K562 (cell line): ENCODE measurements at regions not wholly inside any gene's neighbourhood (a gene's known extent, or its start where the extent isn't known, plus 50 kb on each side); places are given as distances from the start of the nearest gene placed in this dataset.

ENCODE experiments used
- ATAC-seq: fragments of 200-7000 bp; cut with Tn5 transposase; 3 replicates; pipeline ENCODE4 v1.9.1; 2020; ENCODE audit warnings: moderate library complexity
- BruUV-seq: library from RNA; stranded (reverse); fragments of 400-500 nt; replicated peaks from 2 replicates; lab custom pipeline; 2021; lab: Mats Ljungman, UMichigan
- CTCF ChIA-PET: fragments of 300-600 bp; formaldehyde crosslinking; extraction: SDS; loops from one replicate; lab custom pipeline; 2021; ENCODE audit warnings: low intra/inter-chr PET ratio; lab: Yijun Ruan, JAX
- POLR2A ChIA-PET: fragments of 300-600, 350-650 bp; sonication (Branson Sonifier 250); formaldehyde crosslinking; extraction: SDS; loops from one replicate; lab custom pipeline; 2021; ENCODE audit warnings: antibody characterized with exemption, inconsistent platforms; lab: Yijun Ruan, JAX
- DNase-seq, 4 experiments: peaks; one replicate each; pipeline versions ENCODE4 v3.0.0 to v3.0.0-alpha.2; 2011 to 2018; ENCODE audit warnings: low spot score in 3 of 4, mixed read lengths in 3 of 4; ENCODE audit errors: extremely low read depth in 1 of 4
- FAIRE-seq: peaks from 2 replicates; lab custom pipeline; 2011; peaks lifted over from hg19 to GRCh38; lab: Jason Lieb, UNC
- H2AFZ ChIP-seq: 2 replicates; pipeline ENCODE4 v1.6.0; 2011; ENCODE audit warnings: low read depth, low read length, control low read depth, inconsistent platforms
- H3K27ac ChIP-seq: fragments of 200-600 bp; 3 replicates; pipeline ENCODE4 v1.8.0; 2011; ENCODE audit warnings: low read depth, mild to moderate bottlenecking, control low read depth, inconsistent platforms, low read length, moderate library complexity, mixed read lengths; ENCODE audit errors: extremely low read depth
- H3K27me3 ChIP-seq, 2 experiments: fragments of 300-600 bp in 1 of 2; 2 replicates in 1 of 2; 3 replicates in 1 of 2; pipeline versions ENCODE4 v1.6.0 to v1.8.0; 2011; ENCODE audit warnings: inconsistent platforms in 2 of 2, low read length in 2 of 2, mild to moderate bottlenecking in 1 of 2, mixed read lengths in 1 of 2, moderate library complexity in 1 of 2; ENCODE audit not compliant: control insufficient read depth in 2 of 2, insufficient read depth in 2 of 2
- H3K36me3 ChIP-seq: fragments of 300-600 bp; 3 replicates; pipeline ENCODE4 v1.8.0; 2011; ENCODE audit warnings: mild to moderate bottlenecking, low read length, inconsistent platforms; ENCODE audit not compliant: control insufficient read depth, insufficient read depth
- H3K4me1 ChIP-seq, 2 experiments: fragments of 200-600 bp in 1 of 2; replicated peaks in 1 of 2; 2 replicates in 1 of 2; 3 replicates in 1 of 2; pipeline versions ENCODE4 v1.5.1 to v1.8.0; 2011; ENCODE audit warnings: inconsistent platforms in 2 of 2, low read length in 2 of 2, mild to moderate bottlenecking in 1 of 2, mixed read lengths in 1 of 2, moderate library complexity in 1 of 2; ENCODE audit not compliant: control insufficient read depth in 2 of 2, insufficient read depth in 2 of 2
- H3K4me2 ChIP-seq: 2 replicates; pipeline ENCODE4 v1.6.1; 2011; ENCODE audit warnings: low read length, control low read depth, inconsistent platforms, mixed read lengths; ENCODE audit not compliant: insufficient read depth
- H3K4me3 ChIP-seq: fragments of 200-600 bp; sonication (generic), shearing (Covaris generic); 2 replicates; pipeline ENCODE4 v1.5.1; 2016; ENCODE audit warnings: control low read depth, inconsistent platforms
- H3K79me2 ChIP-seq: fragments of 200-600 bp; 3 replicates; pipeline ENCODE4 v1.8.0; 2011; ENCODE audit warnings: low read length, inconsistent platforms; ENCODE audit not compliant: control insufficient read depth, insufficient read depth
- H3K9ac ChIP-seq, 2 experiments: 2 replicates each; pipeline versions ENCODE4 v1.6.0 to v1.6.1; 2011; ENCODE audit warnings: low read depth in 2 of 2, low read length in 2 of 2, control low read depth in 1 of 2, inconsistent platforms in 1 of 2, mild to moderate bottlenecking in 1 of 2, mixed read lengths in 1 of 2; ENCODE audit not compliant: insufficient read depth in 1 of 2
- H3K9me1 ChIP-seq: one replicate; pipeline ENCODE4 v1.6.0; 2011; ENCODE audit warnings: inconsistent platforms, mild to moderate bottlenecking, low read length, moderate library complexity; ENCODE audit not compliant: control insufficient read depth, insufficient read depth
- H3K9me3 ChIP-seq: replicated peaks from 2 replicates; pipeline ENCODE4 v1.5.1; 2011; ENCODE audit warnings: low read depth, low read length, inconsistent platforms; ENCODE audit not compliant: control insufficient read depth, insufficient read depth
- H4K20me1 ChIP-seq: replicated peaks from 2 replicates; pipeline ENCODE4 v1.6.1; 2011; ENCODE audit warnings: low read length, inconsistent platforms, mixed read lengths; ENCODE audit not compliant: control insufficient read depth, insufficient read depth
- ARHGAP35 ChIP-seq: fragments of 450-650 bp; IDR thresholded peaks from 2 replicates; pipeline ENCODE4 v1.6.1; 2018; ENCODE audit not compliant: partially characterized antibody
- E4F1 ChIP-seq: fragments of 250-450 bp; sonication (Bioruptor Pico); IDR thresholded peaks from 2 replicates; pipeline ENCODE4 v1.5.0; 2021; ENCODE audit warnings: mild to moderate bottlenecking, borderline replicate concordance
- JUND ChIP-seq, 2 experiments: IDR thresholded peaks; 2 replicates in 1 of 2; 3 replicates in 1 of 2; pipeline ENCODE4 v1.6.1; 2011; ENCODE audit warnings: borderline replicate concordance in 2 of 2, low read depth in 2 of 2, low read length in 2 of 2, improper control_type of control experiment in 1 of 2, missing biosample characterization in 1 of 2, missing genetic modification characterization in 1 of 2, missing genetic modification reagents in 1 of 2
- MAFG ChIP-seq: fragments of 450-650 bp; conservative IDR thresholded peaks from 2 replicates; pipeline ENCODE4 v1.6.1; 2016; ENCODE audit warnings: missing genetic modification characterization, missing compliant biosample characterization
- MAZ ChIP-seq, 2 experiments: fragments of 450-650 bp in 1 of 2; sonication (generic) in 1 of 2; formaldehyde crosslinking; IDR thresholded peaks in 1 of 2; conservative IDR thresholded peaks in 1 of 2; 2 replicates each; pipeline versions ENCODE4 v1.4.0 to v1.5.0; 2020; ENCODE audit warnings: mild to moderate bottlenecking in 1 of 2, missing genetic modification reagents in 1 of 2
- MTA2 ChIP-seq: fragments of 450-650 bp; IDR thresholded peaks from 2 replicates; pipeline ENCODE4 v1.6.1; 2016; ENCODE audit warnings: low read depth
- RBM39 ChIP-seq: fragments of 200-400 bp; formaldehyde crosslinking; optimal IDR thresholded peaks from 2 replicates; pipeline ENCODE3; 2018; ENCODE audit warnings: low read depth, low read length
- RUNX1 ChIP-seq: sonication (generic); IDR thresholded peaks from 2 replicates; pipeline ENCODE4 v1.6.1; 2016; ENCODE audit warnings: antibody characterized with exemption, low read depth
- TAF1 ChIP-seq: IDR thresholded peaks from 2 replicates; pipeline ENCODE4 v1.6.1; 2011; ENCODE audit warnings: mild to moderate bottlenecking, low read length, moderate library complexity; ENCODE audit not compliant: insufficient read depth, control insufficient read depth, severe bottlenecking; ENCODE audit errors: extremely low read depth
- THAP12 ChIP-seq: fragments of 250-450 bp; sonication (Bioruptor Pico); IDR thresholded peaks from 2 replicates; pipeline ENCODE4 v1.9.0; 2021; ENCODE audit warnings: mild to moderate bottlenecking, inconsistent platforms
- ZBTB7A ChIP-seq: IDR thresholded peaks from 2 replicates; pipeline ENCODE4 v1.6.1; 2011; ENCODE audit warnings: low read depth, mild to moderate bottlenecking, low read length, moderate library complexity, borderline replicate concordance; ENCODE audit not compliant: control insufficient read depth
- ZNF165 ChIP-seq: fragments of 250-450 bp; sonication (Bioruptor Pico); IDR thresholded peaks from 2 replicates; pipeline ENCODE4 v1.4.0; 2020; ENCODE audit warnings: borderline replicate concordance
- ZNF253 ChIP-seq: fragments of 250-450 bp; sonication (Bioruptor Pico); conservative IDR thresholded peaks from 2 replicates; pipeline ENCODE4 v1.6.1; 2021; ENCODE audit warnings: mild to moderate bottlenecking
- ZNF263 ChIP-seq: sonication (generic); formaldehyde crosslinking; IDR thresholded peaks from 2 replicates; pipeline ENCODE4 v1.8.0; 2022; ENCODE audit warnings: mild to moderate bottlenecking, missing genetic modification reagents, borderline replicate concordance
- ZNF444 ChIP-seq: fragments of 250-450 bp; sonication (Bioruptor Pico); IDR thresholded peaks from 2 replicates; pipeline ENCODE4 v1.4.0; 2020; ENCODE audit warnings: mild to moderate bottlenecking, moderate library complexity
- ZNF707 ChIP-seq: fragments of 250-450 bp; sonication (Bioruptor Pico); conservative IDR thresholded peaks from 2 replicates; pipeline ENCODE4 v1.8.0; 2022; ENCODE audit warnings: inconsistent platforms, mild to moderate bottlenecking, moderate library complexity
- ZNF717 ChIP-seq: fragments of 250-450 bp; sonication (Bioruptor Pico); IDR thresholded peaks from 2 replicates; pipeline ENCODE4 v1.5.0; 2021
- WGBS: fragments of 100-300 bp; shearing (Covaris generic); methylation state at CpG from one replicate; pipeline ENCODE4 v1.1.6; 2016; ENCODE audit warnings: low coverage, mixed read lengths; ENCODE audit not compliant: insufficient coverage; ENCODE audit errors: missing lambda C conversion rate; 5-methylcytosine and 5-hydroxymethylcytosine counted together
- in situ Hi-C: fragments of 300-500 bp; cut with MboI; formaldehyde crosslinking; loops from 4 replicates; pipeline ENCODE4 v1.15.0; 2018; ENCODE audit warnings: inconsistent platforms, mixed read lengths
- intact Hi-C: fragments of 100-400 bp; cut with micrococcal nuclease; formaldehyde crosslinking; loops from 2 replicates; pipeline ENCODE4 v1.14.2; 2022

DNA sequence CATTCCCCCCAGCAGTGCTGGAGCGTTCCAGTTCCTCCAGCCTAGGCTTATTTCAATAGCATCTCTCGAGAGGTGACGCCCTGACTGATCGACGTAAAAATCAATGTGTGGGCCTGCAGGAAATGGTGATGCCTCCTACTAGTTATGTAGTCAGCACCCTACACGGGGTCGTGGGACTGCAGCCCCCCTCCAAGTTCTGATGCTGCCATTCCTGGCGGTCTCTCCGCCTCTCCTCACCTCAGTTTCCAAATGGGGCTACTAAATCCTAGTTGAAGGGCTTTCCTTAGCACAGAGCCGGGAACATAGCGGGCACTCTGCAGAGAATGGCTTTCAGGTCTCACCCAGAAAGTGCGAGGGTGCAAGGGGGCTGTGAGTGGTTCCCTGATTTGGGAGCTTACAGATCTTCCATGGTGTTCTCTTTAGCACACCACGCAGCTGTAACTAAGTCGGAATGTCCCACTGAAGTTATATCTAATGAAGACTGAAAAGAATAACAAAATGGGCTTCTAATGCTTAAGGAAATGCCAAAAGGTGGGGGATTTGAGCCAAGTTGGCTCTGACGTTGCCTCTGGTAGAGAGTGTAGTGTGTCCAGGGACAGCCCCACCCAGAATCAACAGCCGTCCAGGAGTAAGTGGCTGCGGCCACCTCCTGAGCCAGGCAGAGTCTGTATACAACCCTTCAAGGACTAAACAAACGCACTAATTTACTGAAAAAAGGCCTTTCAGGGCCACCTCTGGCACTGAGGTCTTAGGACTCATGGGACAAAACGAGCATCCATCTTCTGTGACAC lies 299.7 kb upstream of the FOXF1 start (continued):
- TF ChIP-seq THAP12 (CRISPR knock-in tag) (no peak), TAF1 (no peak), MTA2 (no peak), MAZ (CRISPR knock-in tag; conservative IDR thresholded peaks at IDR 0.05 in 1 of 2, IDR thresholded peaks at IDR 0.05 in 1 of 2) (no peak)

DNA sequence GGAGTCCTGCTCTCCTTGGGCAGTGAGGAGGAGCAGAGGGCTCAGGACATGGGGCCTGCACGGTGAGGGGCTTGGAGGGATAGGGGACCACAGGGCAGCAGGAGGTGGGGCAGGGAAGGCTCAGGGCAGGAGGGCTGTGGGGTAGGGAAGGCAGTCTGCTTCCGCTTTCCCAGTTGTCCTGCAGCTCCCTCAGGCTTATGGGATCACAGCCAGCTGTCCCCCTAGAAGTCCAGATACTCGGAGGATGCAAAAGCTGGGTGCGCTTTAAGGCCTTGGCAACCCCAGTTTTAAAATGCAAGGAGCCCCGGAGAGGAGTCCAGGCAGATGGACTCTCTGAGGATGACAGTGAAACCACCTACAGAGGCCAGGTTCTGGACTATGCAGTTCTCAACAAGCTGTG lies 299.1 kb upstream of the FOXF1 start:
- ChIA-PET POLR2A (no interaction called here), CTCF (no interaction called here)
- FAIRE-seq (no peak), ATAC-seq (no peak), DNase-seq (no peak)
- H3K27ac ChIP-seq: no peak overlapping the region
- no peak overlapping the region for H3K9ac ChIP-seq
- no TSS peak for BruUV-seq
- in situ Hi-C loops: no loop called here
- H3K9me3 ChIP-seq: no peaks in the 10 kb centered on the region
- intact Hi-C loops: no loop called here
- 5% methylated on average over 5 of the region's 5 CpGs for WGBS
- peaks cover 5% of the 10 kb centered on the region; the same call in 1 of the 2 replicates for H4K20me1 ChIP-seq
- H3K4me1 ChIP-seq: no peaks in the 10 kb centered on the region; a peak in 1 of 5 replicates
- no peaks in the 10 kb centered on the region for H3K36me3 ChIP-seq
- H3K4me2 ChIP-seq: no peak overlapping the region
- H3K27me3 ChIP-seq: peaks cover 0 to 16% of the 10 kb centered on the region in 2 experiments; a peak in 2 of 5 replicates
- no peaks in the 10 kb centered on the region for H3K79me2 ChIP-seq
- no peaks in the 10 kb centered on the region for H3K9me1 ChIP-seq
- H3K4me3 ChIP-seq: no peak overlapping the region
- H2AFZ ChIP-seq: no peak overlapping the region
- TF ChIP-seq E4F1 (CRISPR knock-in tag): no peak
- TF ChIP-seq ZNF717 (CRISPR knock-in tag): no peak
- TF ChIP-seq JUND (IDR thresholded peaks at IDR 0.05; ENCODE audit: borderline replicate concordance, low read depth, low read length): no peak
- TF ChIP-seq JUND (tag; IDR thresholded peaks at IDR 0.05; ENCODE audit: borderline replicate concordance, low read depth, low read length): no peak
- no peak for TF ChIP-seq ZBTB7A
- TF ChIP-seq RUNX1: no peak
- TF ChIP-seq MAFG (tag): no peak
- no peak for TF ChIP-seq ARHGAP35
- TF ChIP-seq ZNF165 (CRISPR knock-in tag): no peak
- TF ChIP-seq ZNF263 (CRISPR knock-in tag): no peak
- TF ChIP-seq RBM39: no peak
- TF ChIP-seq ZNF707 (CRISPR knock-in tag): no peak
- no peak for TF ChIP-seq ZNF253 (CRISPR knock-in tag)
- no peak for TF ChIP-seq ZNF444 (CRISPR knock-in tag)
